ENCODE measurements at regions not wholly inside any gene's neighbourhood (a gene's known extent, or its start where the extent isn't known, plus 50 kb on each side); places are given as distances from the start of the nearest gene placed in this dataset.
"Not testable (repeated sequence)": the region's sequence is repeated elsewhere in the genome, so short reads cannot be mapped to it uniquely, and the experiment has no call there.

- DNase-seq: no peak
Observed at GRCh38 chr2:186399082-186399644, 86.9 kb upstream of the ZC3H15 start.

GRCh38 chr2:186405842-186406241 lies 80.2 kb upstream of the ZC3H15 start:
- DNase-seq: no peak

GRCh38 chr2:186407611-186408010 lies 78.4 kb upstream of the ZC3H15 start:
- no peak for DNase-seq

GRCh38 chr2:186410802-186411201 lies 75.3 kb upstream of the ZC3H15 start:
- no peak for DNase-seq

- peak; percentile 6 for DNase-seq
Observed at GRCh38 chr2:186422226-186422625, 63.8 kb upstream of the ZC3H15 start.

GRCh38 chr2:186423481-186423880 lies 62.6 kb upstream of the ZC3H15 start:
- no peak for DNase-seq

- no peak for DNase-seq
Observed at GRCh38 chr2:186424265-186424664, 61.8 kb upstream of the ZC3H15 start.

- no peak for DNase-seq
Observed at GRCh38 chr2:186425576-186425975, 60.5 kb upstream of the ZC3H15 start.

GRCh38 chr2:186426153-186427016 lies 59.7 kb upstream of the ZC3H15 start:
- no peak for DNase-seq

GRCh38 chr2:186427017-186427350 lies 59.1 kb upstream of the ZC3H15 start:
- DNase-seq: not testable (repeated sequence)

- no peak for DNase-seq
Observed at GRCh38 chr2:186427970-186428369, 58.1 kb upstream of the ZC3H15 start.

GRCh38 chr2:186429104-186429503 lies 57.0 kb upstream of the ZC3H15 start:
- no peak for DNase-seq

GRCh38 chr2:186431306-186431705 lies 54.8 kb upstream of the ZC3H15 start:
- DNase-seq: peak; percentile 34

- DNase-seq: no peak
Observed at GRCh38 chr2:186433040-186433439, 53.0 kb upstream of the ZC3H15 start.

- no peak for DNase-seq
Observed at GRCh38 chr2:186433777-186434432, 52.2 kb upstream of the ZC3H15 start.

Data from NCI-H2171 (cell line).